ENCODE measurements at regions not wholly inside any gene's neighbourhood (a gene's known extent, or its start where the extent isn't known, plus 50 kb on each side); places are given as distances from the start of the nearest gene placed in this dataset.
A peak's percentile ranks its signal among the peaks of the same experiment; 100 is the strongest.

DNA sequence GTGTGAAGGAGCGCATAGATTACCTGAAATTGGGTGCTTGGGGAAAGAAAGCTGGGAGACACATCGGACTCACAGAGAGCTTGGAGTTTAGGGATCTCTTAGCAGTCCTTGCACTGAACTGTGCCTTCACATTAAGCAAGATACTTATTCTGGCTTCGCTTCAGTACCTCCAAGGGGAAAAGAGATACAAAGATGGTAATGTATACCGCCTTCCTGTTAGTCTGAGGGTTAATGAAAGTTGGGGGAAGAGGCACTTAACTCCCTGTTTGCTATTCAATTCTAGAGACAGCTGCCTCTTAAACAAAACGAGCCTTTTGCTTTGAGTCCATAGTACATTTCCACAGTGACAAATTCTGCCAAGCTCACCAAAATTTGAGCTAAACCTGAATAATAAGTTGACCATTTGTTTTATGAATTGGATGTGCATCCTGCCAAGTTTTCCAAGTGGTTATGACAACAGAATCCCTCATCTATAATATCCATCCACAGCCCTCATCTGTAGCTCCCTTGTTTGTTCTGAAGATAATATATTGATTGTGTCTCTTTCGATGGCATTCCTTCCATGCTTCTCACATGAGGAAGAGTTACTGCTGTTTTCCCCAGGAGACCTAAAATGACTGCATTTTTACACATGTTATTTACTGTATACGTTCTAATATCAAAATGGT, 287.1 kb upstream of the ATP5MC3 start:
- no peak for DNase-seq

DNA sequence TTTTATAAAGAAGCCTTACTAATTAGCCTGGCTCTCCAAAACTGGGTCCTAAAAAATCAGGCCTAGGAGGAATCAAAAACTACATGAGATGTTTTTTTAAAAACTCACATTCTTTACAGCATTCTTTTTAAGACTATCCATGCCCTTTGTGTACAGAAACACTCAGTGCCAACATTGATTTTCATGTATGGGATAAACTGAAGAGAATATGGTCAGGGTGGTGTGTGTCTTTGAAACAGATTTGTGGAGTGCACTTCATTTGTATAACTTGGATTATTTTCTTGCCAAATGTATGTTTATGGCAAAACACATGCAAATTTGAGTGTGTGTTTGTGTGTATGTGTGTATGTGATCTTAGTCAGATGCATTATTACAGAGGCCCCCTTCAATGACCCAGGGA, 283.6 kb upstream of the ATP5MC3 start:
- no peak for DNase-seq

DNA sequence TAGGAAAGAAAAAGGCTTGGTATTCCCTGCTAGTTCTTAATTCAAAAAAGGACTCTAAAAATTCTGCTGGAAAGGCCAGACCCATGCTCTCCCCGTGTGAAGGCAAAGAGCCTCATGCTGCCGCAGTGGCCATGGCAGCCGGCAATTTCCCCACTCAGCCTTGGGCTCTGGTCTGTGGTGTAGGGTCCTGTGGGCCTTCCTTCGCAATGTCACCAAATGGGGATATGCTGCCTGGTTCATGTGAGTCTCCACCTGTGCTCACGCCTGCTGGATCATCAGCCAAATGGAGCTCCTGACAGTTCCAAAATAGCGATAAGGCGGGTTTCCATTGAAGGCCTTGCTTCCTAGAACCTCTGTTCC, 282.8 kb upstream of the ATP5MC3 start:
- no peak for DNase-seq

DNA sequence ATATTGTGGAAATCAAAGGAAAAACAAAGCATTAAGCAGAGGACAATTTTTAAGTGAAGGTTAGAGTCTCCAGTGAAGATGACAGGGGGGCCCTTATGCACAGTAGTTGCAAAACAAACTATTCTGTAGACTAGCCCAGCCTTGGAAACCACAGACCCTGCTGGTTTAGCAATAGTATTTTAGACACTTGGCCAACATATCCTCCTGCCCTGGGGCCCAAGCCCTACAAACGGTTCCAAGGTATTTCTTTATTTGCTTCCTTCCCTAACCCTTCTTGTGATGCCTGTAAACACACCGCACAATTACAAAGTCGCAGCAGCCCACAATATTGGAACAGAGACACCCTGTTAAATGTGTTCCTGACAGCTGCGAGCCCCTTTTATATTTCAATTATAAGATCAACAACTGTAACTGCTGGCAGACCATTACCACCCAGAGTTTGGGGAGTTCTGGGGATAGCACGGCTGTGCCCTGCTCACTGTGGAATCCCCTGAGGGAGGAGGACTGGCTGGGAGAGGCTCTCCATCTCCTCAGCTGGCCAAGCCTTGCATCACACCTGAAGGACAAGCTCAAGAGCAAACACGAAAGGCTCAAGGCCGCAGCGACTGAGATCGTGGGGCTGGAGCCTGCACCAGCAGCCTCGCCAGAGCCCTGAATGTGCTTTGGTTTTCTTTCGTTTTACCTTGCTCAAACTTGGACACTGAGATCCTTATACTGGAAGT, 282.2 kb upstream of the ATP5MC3 start:
- DNase-seq = no peak

DNA sequence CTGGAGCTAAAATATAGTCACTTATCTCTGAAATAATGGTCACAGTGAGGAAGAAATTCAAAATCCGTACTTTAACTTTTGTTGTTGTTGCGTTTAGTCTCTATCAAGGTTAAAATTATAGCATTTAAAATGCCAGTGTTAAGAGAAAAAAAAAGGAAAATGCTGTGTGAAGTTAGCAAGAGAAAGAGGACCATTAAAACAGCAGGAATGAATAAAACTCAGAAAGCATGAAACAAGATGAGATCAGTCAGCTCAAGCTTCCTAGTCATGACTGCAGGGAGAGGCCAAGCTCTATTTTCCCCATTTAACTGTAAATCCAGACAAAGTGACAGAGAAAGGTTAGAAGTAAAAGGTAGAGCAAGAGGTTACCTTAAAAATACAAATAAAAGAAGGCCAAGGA, 281.7 kb upstream of the ATP5MC3 start:
- DNase-seq = no peak

DNA sequence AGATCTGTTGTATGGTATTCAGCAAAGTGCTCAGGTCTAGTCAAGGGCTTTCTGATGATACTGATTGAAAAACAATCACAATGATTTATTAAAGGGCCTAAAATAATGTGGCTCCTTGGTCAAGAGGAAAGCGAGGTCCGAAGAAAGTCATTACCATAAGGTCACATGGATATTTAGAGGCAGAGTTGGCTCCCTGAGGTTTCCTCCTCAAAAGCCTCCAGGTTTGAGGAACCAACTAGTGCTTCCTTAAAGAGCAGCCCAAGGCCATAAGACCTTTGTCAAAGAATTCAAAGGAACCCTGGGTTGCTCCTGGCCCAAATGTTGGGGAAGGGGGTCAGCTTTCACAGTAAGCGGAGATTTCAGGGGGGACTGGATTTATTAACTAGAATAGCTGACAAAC, 280.7 kb upstream of the ATP5MC3 start:
- no peak for DNase-seq

DNA sequence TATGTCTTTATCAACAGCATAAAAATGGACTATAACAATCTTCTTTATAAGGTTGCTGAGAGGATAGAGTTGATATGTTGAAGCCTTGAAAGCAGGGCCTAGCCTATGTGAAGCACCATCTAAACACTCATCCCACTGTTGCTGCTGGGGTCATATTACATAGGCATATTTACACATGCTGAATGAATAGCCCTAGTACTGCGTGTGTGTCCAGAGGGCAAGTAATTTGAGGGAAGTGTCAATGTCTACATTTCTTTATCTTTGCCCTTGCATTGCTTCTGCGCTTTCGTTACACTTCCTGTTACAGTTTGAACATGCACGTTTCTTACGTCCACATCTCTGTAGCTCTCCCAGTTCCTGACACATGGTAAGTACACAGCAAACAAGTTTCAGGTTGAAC, 280.3 kb upstream of the ATP5MC3 start:
- DNase-seq = no peak

DNA sequence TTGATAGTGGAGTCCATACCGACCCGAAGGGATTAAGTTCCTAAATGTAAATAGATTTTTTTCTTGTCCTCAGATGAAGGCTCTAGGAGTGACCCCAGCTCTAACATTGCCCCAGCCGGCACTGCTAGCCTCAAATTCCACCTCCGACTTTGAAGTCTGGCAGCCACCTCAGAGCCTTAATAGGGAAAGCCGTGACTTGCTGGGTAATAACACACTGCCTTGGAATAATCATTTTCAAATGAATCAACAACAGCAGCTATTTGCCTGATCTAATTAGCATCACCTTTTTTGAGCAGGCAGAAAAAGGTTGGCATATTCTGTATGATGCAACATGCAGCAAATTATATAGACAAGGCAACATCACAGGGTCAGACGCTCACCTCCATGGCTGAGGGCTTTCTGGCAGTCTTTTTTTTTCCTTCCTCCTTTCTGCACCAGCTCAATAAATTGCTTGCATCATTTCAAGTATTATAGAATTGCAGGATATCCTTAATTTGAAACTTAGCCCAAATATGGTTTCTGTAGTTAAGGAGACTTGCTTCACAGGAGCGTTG, 276.5 kb upstream of the ATP5MC3 start:
- DNase-seq = no peak

DNA sequence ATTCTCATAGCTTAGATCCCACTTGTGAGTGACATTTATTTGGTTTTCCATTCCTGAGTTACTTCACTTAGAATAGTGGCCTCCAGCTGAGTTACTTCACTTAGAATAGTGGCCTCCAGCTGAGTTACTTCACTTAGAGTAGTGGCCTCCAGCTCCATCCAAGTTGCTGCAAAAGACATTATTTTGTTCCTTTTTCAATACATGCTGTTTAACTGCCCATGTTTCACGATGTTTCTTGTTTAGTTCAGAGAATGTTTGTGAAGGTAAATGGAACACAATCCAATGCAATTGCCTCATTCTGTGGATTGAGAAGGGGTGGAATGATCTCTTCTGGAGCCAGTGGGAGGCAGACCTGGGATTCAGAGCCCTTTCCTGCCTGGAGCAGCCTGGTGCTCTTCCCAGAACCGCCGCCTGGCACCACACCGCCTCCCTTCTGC, 273.5 kb upstream of the ATP5MC3 start:
- DNase-seq = no peak

DNA sequence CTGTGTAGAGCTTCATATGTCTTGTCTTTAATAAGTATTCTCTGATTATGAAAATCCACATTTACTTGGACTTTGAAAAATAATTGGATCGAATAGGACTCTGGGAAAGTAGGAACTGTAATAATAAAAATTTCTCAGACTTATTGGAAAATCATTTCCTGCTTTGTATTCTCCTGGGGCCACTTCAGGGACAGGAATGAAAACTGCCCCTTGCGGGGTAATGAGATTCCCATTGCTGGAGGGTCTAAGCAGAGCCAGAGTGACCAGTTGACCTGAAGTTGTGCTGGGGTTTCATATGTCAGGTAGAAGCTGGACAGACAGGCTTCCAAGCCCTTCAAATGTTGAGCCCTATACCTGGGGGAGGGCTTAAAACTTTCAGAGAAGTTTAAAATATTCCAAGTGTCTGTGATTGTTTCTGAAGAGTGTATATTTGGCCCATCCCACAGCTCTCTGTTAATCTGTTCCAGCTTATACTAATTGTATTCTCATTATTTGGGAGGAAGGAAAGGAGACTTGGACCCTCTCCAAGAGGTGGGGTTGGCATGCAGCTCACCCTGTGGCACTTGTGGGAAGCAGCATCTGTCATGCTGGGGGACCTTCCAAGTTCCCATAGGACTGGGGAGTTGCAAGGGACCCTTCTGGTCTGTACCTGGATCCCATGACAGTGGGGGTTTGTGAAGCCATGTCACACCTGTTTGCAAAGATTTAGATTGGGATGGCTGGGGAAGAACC, 268.7 kb upstream of the ATP5MC3 start:
- no peak for DNase-seq

DNA sequence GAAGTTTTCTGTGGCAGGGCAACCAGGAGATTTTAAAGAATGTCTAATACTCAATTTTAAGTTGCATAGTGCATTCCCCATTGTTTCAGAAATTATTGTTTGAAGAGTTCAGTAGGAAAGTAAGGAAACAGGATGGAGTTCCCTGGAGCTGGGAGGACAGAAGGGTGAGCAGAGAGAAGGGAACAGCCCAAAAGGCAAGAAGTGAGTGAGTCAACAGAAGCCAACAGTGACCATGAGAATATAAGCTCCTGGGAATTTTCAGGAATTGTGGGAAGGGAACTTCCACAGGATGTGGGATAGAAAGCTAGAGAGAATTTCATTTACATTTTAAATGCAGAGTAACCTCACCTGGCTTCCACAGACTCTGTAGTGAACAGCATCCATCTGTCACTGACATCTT, 268.1 kb upstream of the ATP5MC3 start:
- DNase-seq = no peak

DNA sequence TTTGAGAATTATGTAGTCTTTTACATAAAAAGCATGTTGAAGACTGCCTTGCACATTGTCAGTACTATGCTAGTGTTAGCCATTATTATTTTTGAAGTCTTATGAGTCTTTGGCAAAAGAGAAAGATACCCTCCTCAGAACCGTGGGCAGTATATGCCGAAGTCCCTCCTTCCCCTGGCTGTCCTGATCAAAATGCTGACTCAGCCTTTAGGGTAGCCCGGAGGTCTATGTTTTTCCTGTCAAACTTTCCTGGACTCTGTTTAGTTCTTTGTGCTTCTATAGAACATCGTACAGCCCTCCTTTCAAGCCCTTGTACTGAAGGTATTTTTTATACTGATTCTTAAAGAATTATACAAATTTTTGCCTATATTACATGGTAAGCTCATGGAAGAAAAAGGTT, 264.7 kb upstream of the ATP5MC3 start:
- no peak for DNase-seq

DNA sequence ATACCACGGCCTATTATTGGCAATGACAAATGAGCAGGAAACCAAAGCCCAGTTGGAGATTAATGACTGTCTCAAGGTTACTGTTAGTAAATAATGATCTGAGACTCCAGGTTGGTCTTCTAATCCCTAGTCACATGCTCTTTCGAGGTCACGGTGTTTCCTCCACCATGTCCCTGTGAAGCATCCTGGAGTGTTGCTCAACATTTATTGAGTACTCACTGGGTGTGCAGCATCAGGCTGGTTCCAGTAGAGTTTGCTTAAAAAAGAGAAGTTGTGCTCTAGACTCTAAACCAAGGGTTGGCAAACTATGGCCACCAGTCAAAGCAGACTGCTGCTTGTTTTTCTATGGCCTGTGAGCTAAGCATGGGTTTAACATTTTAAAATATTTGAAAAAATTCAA, 263.8 kb upstream of the ATP5MC3 start:
- no peak for DNase-seq

DNA sequence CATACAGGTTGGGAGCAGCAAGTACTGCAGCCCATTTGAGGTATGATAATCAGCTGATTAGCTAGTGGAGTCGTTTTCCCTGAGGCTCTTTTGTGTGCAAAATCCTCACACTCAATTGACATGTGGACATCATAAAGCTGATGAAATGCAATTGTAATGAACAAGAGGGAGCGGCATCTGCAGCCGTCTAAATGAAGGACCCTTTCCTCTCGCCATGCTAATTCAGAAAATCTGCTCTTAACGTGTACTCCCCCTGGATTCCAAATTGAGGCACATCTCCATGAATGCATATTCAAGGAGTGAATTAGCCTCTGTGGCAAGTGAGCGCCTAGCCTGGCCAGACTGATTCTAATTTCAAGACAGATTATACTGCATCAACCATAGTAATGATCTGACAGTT, 260.9 kb upstream of the ATP5MC3 start:
- no peak for DNase-seq

DNA sequence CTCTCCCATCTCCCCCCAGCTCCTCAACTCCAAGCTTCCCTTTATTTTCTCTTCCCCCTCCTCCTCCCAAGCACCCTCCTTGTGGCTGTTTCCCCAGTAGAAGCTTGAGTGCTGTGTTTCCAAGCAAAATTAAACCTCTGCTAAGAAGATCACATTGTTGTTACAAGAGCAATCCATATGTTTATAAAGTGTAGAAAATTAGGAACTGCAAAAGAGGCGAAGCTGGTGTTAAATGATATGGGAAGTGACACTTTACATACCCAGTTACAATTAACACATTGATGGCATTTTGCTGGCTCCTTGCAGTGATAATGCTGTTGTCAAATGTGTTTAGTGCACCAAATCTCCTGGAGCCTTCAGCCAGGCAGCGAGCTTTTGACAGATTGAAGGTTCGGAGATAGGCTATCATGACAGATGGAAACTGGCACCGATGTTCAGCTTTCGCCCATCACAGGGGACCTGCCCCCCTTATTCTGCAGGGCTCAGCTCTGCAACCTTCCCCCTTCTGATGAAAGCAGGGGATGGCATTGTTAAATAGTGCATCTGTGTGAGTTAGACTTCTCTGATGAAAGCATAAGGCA, 259.8 kb upstream of the ATP5MC3 start:
- no peak for DNase-seq

DNA sequence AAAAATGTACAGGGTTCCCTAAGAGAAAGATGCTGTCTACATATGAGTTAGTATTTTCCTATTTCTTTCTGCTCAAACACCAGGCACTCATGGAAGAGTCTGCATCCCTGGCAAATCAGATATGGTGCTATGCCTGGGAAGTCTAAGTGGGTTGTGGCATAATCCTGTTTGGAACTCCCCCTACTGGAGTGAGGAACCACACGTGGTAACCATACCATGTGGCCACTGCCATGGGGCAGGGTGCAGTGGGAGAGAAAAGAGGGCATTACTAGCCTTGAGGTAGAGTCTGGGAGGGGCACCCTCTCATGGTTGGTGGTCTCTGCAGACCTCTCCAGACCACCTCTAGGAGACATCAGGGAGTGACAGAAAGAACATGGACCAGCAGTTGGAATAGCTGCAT, 257.9 kb upstream of the ATP5MC3 start:
- DNase-seq = no peak

DNA sequence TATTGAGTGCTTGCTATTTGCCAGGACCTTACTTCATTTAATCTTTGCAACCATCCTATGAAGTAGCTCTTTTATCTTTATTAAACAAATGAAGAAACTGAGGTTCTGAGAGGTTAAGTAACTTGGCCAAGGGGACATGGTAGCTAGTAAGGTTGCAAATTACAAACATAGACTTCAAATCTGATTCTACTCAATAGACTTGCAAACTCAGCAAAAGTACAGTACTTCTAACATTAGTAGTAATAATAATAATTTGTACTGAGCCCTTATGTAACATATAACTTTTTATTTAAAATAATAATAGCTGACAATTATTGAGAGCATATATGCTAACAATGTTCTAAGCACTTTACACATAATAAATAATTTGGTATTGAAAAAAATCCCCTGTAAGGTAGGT, 255.7 kb upstream of the ATP5MC3 start:
- no peak for DNase-seq

DNA sequence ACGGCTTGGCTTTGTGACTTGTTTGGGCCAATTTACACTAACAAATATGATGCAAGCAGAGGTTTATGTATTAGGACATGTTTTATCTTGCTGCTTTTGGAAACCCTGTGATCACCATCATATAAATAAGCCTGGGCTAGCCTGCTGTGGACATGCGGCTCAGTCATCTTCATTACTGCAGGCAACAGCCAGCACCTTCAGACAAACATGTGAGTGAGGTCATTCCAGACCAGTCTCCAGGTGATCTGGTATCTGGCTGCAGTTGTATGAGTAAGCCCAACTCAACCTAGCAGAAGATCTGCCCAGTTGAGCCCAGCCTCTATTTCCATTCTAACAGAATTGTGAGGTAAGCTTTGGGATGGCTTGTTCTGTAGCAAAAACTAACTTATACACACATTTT, 254.6 kb upstream of the ATP5MC3 start:
- no peak for DNase-seq

DNA sequence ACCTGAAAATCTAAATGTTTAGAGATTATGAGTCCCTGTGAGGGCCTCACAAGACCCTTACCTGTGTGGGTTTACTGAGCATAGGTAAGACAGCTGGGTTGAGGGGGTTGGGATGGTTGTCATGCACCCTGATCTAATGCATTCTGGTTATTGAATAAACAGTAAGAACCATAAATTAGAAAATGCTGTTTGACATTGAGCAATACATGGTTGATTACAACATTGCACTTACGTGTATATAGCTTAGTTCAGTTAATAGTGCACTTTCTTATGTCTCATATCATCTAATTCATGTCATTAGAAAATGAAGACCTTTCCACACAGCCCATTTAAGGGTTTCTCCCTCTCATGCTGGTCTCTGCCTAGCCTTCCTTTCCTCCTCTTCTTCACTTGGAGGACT, 253.5 kb upstream of the ATP5MC3 start:
- DNase-seq = no peak

DNA sequence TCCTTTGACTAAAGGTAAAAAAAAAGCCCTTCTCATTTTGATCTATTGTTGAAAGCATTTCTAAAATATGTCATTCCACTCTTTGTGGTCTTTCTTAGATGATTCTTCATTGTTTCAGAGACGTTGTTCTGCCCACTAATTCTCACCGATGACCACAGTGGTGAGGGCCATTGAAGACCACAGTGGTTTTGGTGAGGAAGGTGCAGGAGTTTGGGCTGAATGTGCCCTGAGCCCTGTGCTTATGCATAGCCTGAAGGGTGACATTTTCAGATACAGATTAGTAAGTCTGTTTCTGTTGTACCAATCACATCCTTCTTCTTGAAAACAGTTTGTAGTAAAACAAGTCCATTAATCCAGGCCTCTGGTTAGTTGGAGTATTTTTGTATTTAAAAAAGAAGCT, 251.3 kb upstream of the ATP5MC3 start:
- DNase-seq = peak in 2 of 56 donors; percentile 0 to 3

DNA sequence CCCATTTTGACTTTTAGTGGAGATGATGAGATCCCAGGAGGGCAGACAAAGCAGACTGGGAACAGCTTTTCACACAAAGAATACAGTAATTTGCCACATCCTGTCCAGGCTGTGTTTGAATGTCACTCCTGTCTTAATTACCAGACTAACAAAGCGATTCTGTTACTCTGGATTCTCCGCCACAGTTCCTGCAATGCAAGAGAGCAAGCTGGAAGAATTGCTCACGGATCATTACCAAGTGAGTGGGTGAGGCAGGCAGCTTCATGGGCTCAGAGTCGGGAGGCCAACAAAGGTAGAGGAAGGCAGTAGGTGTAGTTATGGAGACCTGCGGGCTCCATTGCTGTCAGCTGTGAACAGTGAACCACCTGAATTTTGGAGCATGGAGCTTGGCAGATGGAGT, 250.5 kb upstream of the ATP5MC3 start:
- DNase-seq = peak in 27 of 56 donors; percentile 2 to 58 (median 23)

Data from nucleus accumbens (tissue), 56 donors.